NCI-H460 (cell line): ENCODE measurements at regions not wholly inside any gene's neighbourhood (a gene's known extent, or its start where the extent isn't known, plus 50 kb on each side); places are given as distances from the start of the nearest gene placed in this dataset.
"Not testable (repeated sequence)": the region's sequence is repeated elsewhere in the genome, so short reads cannot be mapped to it uniquely, and the experiment has no call there.

Experiments
- DNase-seq: peaks from one replicate; pipeline ENCODE4 v3.0.0-alpha.2; 2016; ENCODE audit warnings: low read depth; ENCODE audit errors: extremely low read depth

- peak; percentile 41 for DNase-seq
These were observed 598.7 kb upstream of the TECRL start for GRCh38 chr4:65007841-65008439.

GRCh38 chr4:64975177-64975576, 565.9 kb upstream of the TECRL start:
- no peak for DNase-seq

GRCh38 chr4:64969081-64969480, 559.8 kb upstream of the TECRL start:
- DNase-seq = no peak

- no peak for DNase-seq
These were observed 558.0 kb upstream of the TECRL start for GRCh38 chr4:64967286-64967685.

GRCh38 chr4:64960516-64960915, 551.3 kb upstream of the TECRL start:
- DNase-seq = no peak

- no peak for DNase-seq
These were observed 531.4 kb upstream of the TECRL start for GRCh38 chr4:64940698-64941097.

GRCh38 chr4:64935469-64936001, 526.3 kb upstream of the TECRL start:
- no peak for DNase-seq

- DNase-seq = no peak
These were observed 502.6 kb upstream of the TECRL start for GRCh38 chr4:64911846-64912245.

GRCh38 chr4:64903986-64904385, 494.7 kb upstream of the TECRL start:
- DNase-seq = no peak

- DNase-seq = no peak
These were observed 490.3 kb upstream of the TECRL start for GRCh38 chr4:64899563-64899962.

GRCh38 chr4:64899030-64899429, 489.8 kb upstream of the TECRL start:
- not testable (repeated sequence) for DNase-seq

- no peak for DNase-seq
These were observed 488.4 kb upstream of the TECRL start for GRCh38 chr4:64897683-64898082.

GRCh38 chr4:64895031-64895430, 485.8 kb upstream of the TECRL start:
- no peak for DNase-seq

- DNase-seq = no peak
These were observed 484.0 kb upstream of the TECRL start for GRCh38 chr4:64893205-64893604.

- no peak for DNase-seq
These were observed 480.8 kb upstream of the TECRL start for GRCh38 chr4:64889906-64890610.

- DNase-seq = no peak
These were observed 474.0 kb upstream of the TECRL start for GRCh38 chr4:64883087-64883807.

GRCh38 chr4:64882311-64883086, 473.2 kb upstream of the TECRL start:
- no peak for DNase-seq

- DNase-seq = no peak
These were observed 471.3 kb upstream of the TECRL start for GRCh38 chr4:64880557-64880956.

GRCh38 chr4:64876021-64876420, 466.8 kb upstream of the TECRL start:
- no peak for DNase-seq

- no peak for DNase-seq
These were observed 461.3 kb upstream of the TECRL start for GRCh38 chr4:64870558-64870957.

- DNase-seq = no peak
These were observed 448.6 kb upstream of the TECRL start for GRCh38 chr4:64857815-64858214.
